NCI-H345 (cell line): ENCODE measurements at regions not wholly inside any gene's neighbourhood (a gene's known extent, or its start where the extent isn't known, plus 50 kb on each side); places are given as distances from the start of the nearest gene placed in this dataset.
A peak's percentile ranks its signal among the peaks of the same experiment; 100 is the strongest.
"Not testable (repeated sequence)": the region's sequence is repeated elsewhere in the genome, so short reads cannot be mapped to it uniquely, and the experiment has no call there.

ENCODE experiments used
- DNase-seq: peaks from one replicate; lab custom pipeline; 2025; lab: John Stamatoyannopoulos, UW

- no peak for DNase-seq
These were observed 335.2 kb downstream of the NUP35 start for GRCh38 chr2:183459466-183459865.

GRCh38 chr2:183463821-183464220, 339.6 kb downstream of the NUP35 start:
- DNase-seq, result no peak

GRCh38 chr2:183465048-183465447, 340.8 kb downstream of the NUP35 start:
- DNase-seq, result no peak

- no peak for DNase-seq
These were observed 350.9 kb downstream of the NUP35 start for GRCh38 chr2:183474912-183475695.

- no peak for DNase-seq
These were observed 352.2 kb downstream of the NUP35 start for GRCh38 chr2:183476490-183476889.

GRCh38 chr2:183477296-183477695, 353.1 kb downstream of the NUP35 start:
- DNase-seq, result no peak

GRCh38 chr2:183478941-183479595, 354.8 kb downstream of the NUP35 start:
- not testable (repeated sequence) for DNase-seq

- DNase-seq, result no peak
These were observed 363.1 kb downstream of the NUP35 start for GRCh38 chr2:183487326-183487725.

- no peak for DNase-seq
These were observed 364.2 kb downstream of the NUP35 start for GRCh38 chr2:183488421-183488820.

GRCh38 chr2:183490489-183490888, 366.2 kb downstream of the NUP35 start:
- DNase-seq, result no peak

GRCh38 chr2:183490914-183491313, 366.7 kb downstream of the NUP35 start:
- DNase-seq, result peak; percentile 9

GRCh38 chr2:183493040-183493439, 368.8 kb downstream of the NUP35 start:
- no peak for DNase-seq

GRCh38 chr2:183495079-183495478, 370.8 kb downstream of the NUP35 start:
- peak; percentile 9 for DNase-seq

- no peak for DNase-seq
These were observed 371.5 kb downstream of the NUP35 start for GRCh38 chr2:183495589-183496267.

- no peak for DNase-seq
These were observed 373.6 kb downstream of the NUP35 start for GRCh38 chr2:183497861-183498260.

- no peak for DNase-seq
These were observed 381.7 kb downstream of the NUP35 start for GRCh38 chr2:183505911-183506310.

GRCh38 chr2:183511154-183511553, 386.9 kb downstream of the NUP35 start:
- no peak for DNase-seq

GRCh38 chr2:183519371-183520056, 395.3 kb downstream of the NUP35 start:
- DNase-seq, result peak; percentile 7

- DNase-seq, result no peak
These were observed 397.7 kb downstream of the NUP35 start for GRCh38 chr2:183521911-183522310.

GRCh38 chr2:183522489-183523266, 398.4 kb downstream of the NUP35 start:
- DNase-seq, result no peak

GRCh38 chr2:183530333-183530901, 406.2 kb downstream of the NUP35 start:
- DNase-seq, result no peak
